ENCODE measurements at regions not wholly inside any gene's neighbourhood (a gene's known extent, or its start where the extent isn't known, plus 50 kb on each side); places are given as distances from the start of the nearest gene placed in this dataset.

DNA sequence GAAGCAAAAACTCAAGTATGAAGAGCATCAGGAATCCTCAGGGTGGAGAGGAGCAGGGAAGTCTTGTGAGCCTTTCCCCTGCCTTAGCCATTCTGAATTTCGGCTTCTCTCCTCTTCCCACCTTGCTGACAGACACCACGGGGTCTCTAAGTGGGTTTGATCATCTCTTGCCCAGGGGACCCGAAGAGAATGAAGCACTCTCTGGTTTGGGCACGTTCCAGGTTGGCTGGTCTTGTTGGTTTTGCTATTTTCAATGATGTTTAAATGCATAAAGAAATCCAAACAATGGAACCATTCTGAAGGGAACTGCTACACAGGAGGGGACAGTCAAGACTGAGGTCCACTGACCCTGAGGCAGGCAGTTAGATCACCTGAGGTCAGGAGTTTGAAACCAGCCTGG lies 131.7 kb downstream of the PXDC1 start:
- TF ChIP-seq, protein P1, sequence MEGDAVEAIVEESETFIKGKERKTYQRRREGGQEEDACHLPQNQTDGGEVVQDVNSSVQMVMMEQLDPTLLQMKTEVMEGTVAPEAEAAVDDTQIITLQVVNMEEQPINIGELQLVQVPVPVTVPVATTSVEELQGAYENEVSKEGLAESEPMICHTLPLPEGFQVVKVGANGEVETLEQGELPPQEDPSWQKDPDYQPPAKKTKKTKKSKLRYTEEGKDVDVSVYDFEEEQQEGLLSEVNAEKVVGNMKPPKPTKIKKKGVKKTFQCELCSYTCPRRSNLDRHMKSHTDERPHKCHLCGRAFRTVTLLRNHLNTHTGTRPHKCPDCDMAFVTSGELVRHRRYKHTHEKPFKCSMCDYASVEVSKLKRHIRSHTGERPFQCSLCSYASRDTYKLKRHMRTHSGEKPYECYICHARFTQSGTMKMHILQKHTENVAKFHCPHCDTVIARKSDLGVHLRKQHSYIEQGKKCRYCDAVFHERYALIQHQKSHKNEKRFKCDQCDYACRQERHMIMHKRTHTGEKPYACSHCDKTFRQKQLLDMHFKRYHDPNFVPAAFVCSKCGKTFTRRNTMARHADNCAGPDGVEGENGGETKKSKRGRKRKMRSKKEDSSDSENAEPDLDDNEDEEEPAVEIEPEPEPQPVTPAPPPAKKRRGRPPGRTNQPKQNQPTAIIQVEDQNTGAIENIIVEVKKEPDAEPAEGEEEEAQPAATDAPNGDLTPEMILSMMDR (IDR thresholded peaks at IDR 0.05): no peak
- TF ChIP-seq POLR2A (IDR thresholded peaks at IDR 0.05): no peak
